HG02970 (cell line): ENCODE measurements at regions not wholly inside any gene's neighbourhood (a gene's known extent, or its start where the extent isn't known, plus 50 kb on each side); places are given as distances from the start of the nearest gene placed in this dataset.
"Not testable (repeated sequence)": the region's sequence is repeated elsewhere in the genome, so short reads cannot be mapped to it uniquely, and the experiment has no call there.

ENCODE experiments used
- ATAC-seq: cut with Tn5 transposase; IDR thresholded peaks from one replicate; pipeline ENCODE4 v1.9.1; 2021; ENCODE audit warnings: mild to moderate bottlenecking, moderate library complexity, moderate number of reproducible peaks; ENCODE audit not compliant: unreplicated experiment, low FRiP score

DNA sequence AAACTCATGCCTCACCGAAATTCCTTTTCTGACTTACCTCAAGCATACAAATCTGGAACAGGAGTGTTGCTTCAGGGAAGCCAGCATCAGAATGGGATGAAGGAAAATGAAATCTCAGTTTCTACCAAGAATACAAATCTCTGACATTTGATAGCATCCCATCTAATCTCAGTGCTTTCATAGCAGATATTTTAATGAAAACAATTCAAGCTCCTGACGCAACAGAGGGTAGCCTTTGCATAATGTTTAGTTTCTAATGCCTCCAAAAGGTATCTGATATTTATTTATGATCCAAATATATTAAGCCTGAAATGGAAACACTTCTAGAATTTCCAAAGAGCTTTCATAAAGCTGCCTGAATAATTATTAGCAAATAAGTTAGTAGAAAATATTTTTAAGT lies 251.4 kb downstream of the DEPDC1B start:
- ATAC-seq, result no peak

DNA sequence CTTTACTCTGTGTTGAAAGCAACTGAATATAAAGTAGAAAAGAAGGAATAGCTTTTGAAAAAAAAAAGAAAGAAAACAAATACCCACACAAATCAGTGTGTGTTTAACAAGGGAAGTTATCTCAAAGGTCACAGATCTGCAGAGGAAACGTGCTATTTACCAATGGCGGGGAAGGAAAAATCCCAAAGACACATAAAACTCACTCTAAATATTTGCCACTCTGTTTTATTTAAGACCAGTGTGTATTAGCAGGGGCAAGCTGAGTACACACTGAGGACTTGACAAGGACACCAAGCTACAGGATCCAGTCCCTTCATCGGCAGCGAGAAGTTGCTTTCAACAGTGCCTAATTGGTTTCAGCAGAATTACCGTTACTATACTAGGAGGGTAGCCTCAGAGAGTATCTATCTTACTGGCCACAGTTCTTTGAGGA lies 252.5 kb downstream of the DEPDC1B start:
- ATAC-seq, result no peak

DNA sequence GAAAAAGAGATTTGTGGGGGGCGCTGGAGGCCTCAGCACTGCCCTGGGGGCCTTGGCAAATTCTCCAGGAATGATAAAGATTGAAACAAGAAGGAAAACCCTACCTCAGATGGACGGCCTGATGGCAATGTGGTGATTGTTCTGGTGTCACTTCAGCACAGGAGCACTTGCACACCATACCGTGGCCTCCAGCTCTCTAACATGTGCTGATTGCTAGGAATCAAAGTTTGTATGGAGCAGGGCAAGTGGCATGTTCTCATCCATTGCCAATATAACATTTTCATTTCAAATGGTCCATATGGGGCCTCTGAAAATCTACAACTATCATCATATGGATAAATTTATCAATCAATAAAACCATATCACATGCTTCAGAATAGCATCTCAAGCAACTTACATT lies 253.0 kb downstream of the DEPDC1B start:
- ATAC-seq, result no peak

DNA sequence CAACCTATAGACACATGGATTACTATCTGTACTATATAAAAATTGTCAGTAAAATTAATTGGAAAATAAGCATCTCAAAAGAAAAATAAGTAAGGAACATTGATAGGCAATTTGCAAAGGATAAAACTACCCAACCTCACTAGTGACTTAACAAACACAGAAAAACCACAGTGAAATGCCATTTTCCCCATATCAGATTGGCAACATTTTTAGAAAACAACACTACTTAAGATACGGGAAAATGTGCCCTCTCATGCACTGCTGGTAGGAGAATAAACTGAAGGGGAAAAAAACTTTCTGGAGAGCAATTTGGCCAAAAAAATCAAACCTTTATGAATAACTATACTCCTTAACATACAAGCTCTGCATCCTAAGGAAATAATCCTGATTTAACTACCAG lies 254.0 kb downstream of the DEPDC1B start:
- no peak for ATAC-seq

DNA sequence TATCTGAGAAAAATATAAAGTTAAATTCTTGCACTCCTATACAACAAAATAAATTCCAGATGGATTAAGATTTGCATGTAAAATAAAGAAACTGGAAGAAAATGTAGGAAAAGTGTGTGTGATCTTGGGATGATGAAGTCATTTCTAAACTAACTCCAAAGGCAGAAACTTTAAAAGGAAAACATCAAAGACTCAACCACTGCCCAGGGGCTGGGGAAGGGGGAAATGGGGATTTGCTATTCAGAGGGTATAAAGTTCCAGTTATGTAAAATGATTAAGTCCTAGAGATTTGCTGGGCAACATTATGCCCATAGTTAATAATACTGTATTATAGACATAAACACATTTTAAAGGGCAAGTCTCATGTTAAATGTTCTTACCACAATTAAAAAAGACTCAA lies 254.5 kb downstream of the DEPDC1B start:
- no peak for ATAC-seq

DNA sequence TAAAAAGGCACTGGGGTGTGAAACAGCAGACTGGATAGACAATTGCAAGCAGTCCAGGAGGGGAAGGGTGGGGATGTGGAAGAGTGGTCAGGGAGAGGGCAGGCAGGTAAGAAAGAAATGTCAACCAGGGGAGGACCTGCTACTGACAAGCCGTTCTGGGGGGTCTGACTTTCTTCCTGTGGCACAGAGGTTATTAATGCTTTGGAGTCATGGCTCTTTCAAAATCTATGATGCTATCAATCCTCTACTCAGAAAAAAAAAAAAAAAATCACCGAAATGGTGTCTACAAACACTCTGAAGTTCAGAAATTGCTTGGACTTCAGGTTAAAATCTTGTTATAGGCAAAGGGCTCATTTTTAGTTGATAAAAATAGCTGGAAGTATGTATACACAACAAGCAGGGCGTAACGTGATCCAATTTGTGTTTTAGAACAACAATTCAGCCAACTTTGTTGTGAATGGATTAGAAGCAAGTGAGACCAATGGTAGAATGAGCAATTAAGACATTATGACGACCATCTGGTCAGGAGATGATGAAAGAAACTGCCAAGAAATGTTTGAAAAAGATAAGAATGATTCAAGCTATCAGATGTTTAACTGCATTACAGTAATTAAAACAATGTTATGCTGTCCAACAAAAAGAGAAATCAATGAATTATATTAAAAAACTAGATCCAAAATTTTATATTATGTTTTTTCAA lies 255.2 kb downstream of the DEPDC1B start:
- no peak for ATAC-seq

DNA sequence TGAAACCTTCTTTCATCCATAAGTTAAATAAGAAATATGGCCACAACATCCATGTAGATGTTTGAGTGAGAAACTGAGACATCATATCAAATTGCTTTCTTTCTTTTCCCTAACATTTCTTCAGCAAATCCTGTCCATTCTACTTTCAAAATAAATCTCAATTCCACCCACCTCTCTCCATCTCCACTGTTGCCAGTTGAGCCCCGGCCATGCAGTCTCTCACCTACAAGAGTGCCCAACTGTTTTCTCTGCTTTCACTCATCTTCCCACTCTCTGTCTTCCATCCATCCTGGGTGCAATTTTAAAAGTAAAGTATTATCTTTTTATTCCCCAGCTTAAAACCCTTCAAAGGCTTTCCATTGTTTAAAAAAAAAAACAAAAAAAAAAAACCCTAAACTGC lies 260.4 kb downstream of the DEPDC1B start:
- no peak for ATAC-seq

DNA sequence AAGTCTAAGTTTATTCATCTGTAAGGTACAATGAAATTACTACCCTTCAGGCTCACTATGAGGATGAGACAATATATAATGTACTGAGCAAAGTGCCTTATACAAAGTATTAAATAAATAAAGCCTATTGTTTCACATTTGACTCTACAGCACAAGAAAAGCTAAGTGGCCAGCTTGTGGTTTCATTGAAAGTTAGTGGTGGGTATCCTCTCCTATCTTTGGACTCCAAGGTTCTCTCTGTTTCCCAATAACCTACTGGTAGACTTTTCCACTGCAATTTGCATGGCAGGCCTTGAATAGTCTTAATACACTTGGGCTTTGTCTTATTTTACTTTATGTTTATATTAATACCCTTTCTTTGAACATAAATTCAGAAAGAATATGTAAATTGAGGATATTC lies 262.7 kb downstream of the DEPDC1B start:
- no peak for ATAC-seq

DNA sequence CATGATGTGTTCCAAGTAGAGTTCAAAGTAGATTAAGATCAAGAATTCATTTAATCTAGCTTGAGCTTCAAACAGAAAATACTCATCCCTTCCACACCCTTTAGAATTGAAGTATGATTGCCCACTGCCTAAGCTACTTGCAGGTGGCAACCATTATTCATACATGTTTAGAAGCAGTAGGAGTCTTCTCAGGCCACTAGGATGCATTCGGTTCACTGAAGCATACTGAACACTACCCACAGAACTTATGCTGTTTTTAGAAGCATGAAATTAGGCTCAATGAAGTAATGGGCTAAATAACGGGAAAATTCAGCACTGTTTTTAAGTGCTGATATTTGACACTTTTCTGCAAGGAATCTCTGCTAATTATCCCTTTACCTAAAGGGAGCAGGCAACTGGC lies 263.4 kb downstream of the DEPDC1B start:
- no peak for ATAC-seq

DNA sequence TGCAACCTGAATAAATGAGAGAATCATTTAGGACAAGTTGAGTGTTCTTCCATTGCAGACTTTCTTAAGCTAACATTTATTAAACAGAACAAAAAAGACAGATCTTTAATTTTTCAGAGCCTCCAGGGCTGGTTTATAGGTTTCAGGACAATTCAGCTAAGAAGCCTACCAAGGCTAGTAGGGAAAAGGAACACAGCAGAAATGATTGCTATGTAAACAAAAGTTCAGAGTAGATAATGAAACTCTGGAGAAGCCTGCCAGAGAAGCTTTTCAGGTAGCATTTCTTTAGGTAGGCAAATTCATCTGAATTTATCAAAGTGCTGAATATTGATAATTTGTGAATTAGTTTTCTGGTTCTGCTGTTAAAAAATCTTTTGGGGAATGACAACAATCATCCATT lies 264.2 kb downstream of the DEPDC1B start:
- no peak for ATAC-seq

DNA sequence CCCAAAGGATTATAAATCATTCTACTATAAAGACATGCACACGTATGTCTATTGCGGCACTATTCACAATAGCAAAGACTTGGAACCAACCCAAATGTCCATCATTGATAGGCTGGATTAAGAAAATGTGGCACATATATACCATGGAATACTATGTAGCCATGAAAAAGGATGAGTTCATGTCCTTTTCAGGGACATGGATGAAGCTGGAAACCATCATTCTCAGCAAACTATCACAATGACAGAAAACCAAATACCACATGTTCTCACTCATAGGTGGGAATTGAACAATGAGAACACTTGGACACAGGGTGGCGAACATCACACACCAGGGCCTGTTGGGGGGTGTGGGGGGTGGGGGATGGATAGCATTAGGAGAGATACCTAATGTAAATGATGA lies 273.8 kb downstream of the DEPDC1B start:
- ATAC-seq, result not testable (repeated sequence)

DNA sequence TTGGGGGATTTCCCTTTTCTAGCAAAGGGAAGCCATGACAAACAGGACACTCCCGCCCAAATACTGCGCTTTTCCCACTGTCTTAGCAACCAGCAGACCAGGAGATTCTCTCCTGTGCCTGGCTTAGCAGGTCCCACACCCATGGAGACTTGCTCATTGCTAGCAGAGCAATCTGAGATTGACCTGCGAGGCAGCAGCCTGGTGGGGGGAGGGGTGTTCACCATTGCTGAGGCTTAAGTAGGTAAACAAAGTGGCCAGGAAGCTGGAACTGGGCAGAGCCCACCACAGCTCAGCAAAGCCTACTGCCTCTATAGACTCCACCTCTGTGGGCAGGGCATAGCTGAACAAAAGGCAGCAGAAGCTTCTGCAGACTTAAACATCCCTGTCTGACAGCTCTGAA lies 279.2 kb downstream of the DEPDC1B start:
- not testable (repeated sequence) for ATAC-seq

DNA sequence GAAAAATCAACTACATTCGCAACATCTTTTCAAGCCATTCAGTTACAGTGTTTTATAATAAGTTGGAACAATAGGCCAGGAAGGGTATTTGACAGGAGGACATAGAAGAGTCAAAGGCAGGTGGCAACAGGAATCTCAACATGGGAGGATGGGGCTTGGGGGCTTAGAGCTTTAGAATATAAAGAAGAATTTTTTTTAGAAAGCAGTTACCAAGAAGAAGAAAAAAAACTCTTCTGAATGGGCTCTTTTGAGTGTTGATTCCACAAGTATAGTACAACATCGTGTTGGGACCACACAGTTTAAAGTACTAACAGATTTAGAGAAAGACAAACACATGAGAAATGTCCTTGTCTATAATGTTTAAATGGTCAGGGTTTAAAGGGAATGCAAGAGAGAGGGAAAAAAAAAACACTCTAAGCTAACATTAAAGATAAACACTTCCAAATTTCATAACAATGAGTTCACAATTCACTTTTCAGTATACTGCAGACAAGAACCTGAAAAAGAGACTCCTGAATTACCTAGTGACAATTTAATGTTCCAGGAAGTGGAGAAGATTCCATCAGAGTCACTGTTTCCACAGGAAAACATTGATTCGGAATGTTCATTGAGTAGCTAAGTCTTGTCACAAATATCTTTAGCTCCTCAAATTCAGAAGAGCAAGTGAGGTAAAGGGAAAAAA lies 282.3 kb downstream of the DEPDC1B start:
- ATAC-seq, result no peak

DNA sequence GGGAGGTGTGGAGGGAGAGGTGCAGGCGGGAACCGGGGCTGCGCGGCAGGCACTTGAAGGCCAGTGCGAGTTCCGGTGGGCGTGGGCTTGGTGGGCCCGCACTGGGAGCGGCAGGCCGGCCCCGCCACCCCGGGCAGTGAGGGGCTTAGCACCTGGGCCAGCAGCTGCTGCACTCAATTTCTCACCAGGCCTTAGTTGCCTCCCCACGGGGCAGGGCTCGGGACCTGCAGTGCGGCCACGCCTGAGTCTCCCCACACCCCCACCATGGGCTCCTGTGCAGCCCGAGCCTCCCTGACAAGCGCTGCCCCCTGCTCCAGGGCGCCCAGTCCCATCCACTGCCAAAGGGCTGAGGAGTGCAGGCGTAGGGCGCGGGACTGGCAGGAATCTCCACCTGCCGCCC lies 284.5 kb downstream of the DEPDC1B start:
- no peak for ATAC-seq

DNA sequence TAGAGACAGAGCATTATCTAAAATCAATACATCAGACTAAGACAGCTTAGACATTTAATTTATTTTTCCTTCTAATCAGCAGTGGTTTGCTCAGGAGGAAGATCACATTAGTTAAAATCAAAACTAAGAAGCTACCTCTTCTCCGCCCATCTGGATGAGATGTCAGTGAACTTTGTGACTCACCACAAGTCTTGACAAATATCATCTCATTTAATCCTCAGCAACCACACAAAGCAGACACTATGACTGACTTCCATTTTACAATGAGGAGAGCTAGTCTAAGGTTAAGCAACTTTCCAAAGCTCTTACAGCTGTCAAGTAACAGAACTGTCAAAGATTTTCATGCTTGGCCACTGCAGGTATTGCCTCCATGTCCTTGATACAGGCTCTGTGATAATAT lies 289.5 kb downstream of the DEPDC1B start:
- ATAC-seq, result no peak

DNA sequence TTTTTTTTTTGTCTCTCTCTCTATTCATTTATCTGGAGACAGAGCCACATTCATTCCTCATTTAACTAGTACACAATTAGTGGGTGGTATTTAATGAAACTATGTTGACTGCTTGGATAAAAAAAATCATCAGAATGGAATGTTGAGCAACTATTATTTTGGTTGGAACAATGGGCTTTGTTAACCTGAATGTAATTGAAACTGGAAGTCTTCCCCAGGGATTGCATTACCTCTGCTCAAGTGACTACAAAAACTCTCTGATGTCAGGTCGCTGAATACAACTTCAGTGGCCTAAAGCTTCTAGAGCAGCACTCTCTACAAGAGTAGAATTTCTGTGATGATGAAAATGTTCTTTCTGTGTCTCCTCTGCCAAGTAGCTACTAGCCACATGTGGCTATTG lies 295.8 kb downstream of the DEPDC1B start:
- no peak for ATAC-seq

DNA sequence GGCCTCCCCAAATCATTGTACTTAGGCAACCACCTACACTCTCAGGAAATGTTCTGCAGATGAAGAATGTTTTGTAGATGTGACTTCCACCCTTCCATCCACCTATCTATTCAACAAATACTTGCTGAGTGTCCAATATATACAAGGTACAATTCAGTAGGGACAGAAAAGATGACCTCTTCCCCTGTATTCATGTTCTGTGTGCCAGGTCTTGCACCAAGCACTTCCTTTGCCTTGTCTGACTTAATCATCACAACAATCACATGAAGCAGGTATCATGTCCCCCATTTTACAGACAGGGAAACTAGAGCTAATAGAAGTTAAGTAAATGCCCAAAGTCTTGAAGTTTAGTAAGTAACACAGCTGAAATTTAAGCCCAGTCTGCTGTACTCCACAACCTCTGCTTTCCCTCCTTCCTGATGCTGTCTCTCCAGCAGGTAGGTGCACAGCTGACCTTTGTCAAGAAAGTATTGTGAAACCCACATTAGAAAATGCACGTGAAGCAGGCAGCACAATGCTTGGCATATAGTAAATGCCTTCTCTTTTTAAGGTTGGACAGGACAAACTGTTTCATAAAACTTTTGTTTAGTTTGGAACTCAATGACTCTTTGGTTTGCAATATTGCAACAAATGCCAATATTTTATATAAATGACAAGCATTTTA lies 296.5 kb downstream of the DEPDC1B start:
- ATAC-seq, result no peak

DNA sequence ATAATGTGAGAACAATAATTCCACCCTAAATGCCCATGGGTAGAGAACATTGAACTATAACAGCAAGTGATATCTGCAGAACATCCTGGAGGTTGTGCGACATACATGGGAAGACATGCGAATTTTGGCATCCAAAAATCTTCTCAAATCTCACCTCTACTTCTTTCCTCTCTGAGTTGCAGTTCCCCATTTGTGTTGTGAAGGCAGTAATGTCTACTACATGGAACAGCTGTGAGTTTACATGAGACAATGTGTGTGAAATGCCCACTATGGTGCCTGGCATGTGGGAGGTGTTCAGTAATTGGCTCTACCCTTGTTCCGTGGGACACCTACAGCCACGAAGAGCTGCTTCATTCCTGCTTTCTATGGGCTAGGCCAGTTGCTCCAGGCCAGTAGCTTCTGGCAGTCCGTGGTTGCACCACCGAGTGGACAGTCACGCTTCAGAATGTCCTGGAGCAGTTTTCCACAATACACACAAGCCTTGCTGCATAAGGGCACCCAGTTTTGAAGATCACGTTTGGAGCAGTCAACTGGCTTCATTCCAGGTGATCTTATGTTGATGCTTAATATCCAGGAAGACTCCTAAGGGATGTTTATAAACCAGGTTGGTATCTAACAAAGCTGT lies 297.7 kb downstream of the DEPDC1B start:
- no peak for ATAC-seq

DNA sequence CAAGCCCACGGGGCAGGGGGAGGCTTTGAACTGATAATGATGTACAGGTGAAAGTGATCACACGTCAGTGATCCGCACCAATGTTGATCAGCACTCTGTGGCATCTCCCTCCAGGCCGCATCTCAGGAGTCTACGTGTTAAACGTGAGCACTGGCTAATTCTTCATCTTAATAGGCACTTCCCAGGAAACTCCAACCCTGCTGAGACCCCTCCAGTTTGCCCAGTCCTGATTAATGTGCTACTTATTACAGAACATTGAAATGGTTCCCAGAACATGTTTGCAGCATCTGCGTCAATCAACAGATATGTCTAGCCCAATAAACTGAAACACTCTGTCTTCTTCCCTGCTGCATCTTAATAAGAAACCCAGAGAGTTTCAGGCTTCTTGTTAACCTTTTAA lies 298.4 kb downstream of the DEPDC1B start:
- no peak for ATAC-seq

DNA sequence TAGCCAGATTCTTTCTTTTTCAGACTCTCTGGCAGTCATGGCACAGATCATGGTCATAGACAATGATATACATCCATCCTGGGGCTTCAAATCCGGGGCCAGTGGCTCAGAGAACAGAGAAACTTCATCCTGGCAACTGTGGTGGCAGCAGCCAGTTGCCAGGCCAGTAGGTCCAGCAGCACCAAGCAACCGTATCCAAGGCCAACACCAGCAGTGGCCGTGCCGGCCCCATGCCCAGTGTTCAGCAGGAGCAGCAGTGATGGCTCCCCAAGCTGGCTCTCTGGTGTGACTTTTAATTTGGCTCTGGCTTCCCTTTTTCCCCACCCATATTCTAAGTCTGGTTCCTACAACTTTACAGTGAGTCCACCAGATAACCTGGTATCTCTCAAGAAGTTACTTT lies 300.5 kb downstream of the DEPDC1B start:
- no peak for ATAC-seq

DNA sequence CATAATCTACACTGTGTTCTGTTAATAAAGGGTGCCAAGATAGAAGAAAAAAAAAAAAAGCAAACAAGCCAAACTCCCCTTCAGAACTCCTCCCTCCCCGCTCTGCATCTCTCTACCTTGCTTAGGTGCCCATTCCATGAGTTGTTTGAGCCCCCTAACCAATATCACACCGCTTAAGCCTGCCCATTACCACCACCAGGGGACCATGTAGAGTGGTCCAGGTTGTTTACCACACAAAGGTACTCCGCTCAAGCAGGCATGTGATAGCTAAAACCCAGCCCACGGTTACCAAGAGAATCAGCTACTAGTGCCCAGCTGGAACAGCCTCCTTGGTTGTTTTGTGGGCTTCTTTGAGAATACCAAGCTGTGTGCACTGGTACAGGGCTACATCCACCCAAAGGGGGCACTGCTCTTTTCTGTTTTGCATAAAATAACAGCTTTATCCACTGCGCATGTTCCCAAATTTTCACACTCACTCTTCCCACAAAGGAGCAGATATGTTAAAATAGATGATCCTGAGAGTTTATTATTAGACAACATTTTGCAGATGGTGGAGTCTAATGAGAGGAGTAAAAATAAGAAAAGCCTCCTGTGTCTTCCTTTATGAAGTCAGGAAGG lies 304.1 kb downstream of the DEPDC1B start:
- ATAC-seq, result no peak
